Naive thymus-derived CD4-positive, alpha-beta T cell (primary cell): ENCODE measurements at regions not wholly inside any gene's neighbourhood (a gene's known extent, or its start where the extent isn't known, plus 50 kb on each side); places are given as distances from the start of the nearest gene placed in this dataset.

Experiments used
- ATAC-seq: fragments of 150-1000 bp; cut with Tn5 transposase; 2 replicates; pipeline ENCODE4 v1.10.0; 2021; ENCODE audit warnings: mild to moderate bottlenecking, moderate library complexity
- CTCF ChIA-PET: fragments of 350-600 bp; sonication (Branson Sonifier 250); formaldehyde crosslinking; loops from one replicate; lab custom pipeline; 2021; ENCODE audit warnings: antibody characterized with exemption; lab: Charles Lee
- POLR2A ChIA-PET: fragments of 350-600 bp; sonication (Branson Sonifier 250); formaldehyde crosslinking; loops from one replicate; lab custom pipeline; 2021; ENCODE audit warnings: antibody characterized with exemption, inconsistent platforms; lab: Charles Lee
- DNase-seq, 9 donors: peaks; one replicate each; pipeline versions ENCODE4 v3.0.0 to v3.0.0-alpha.2; 2020 to 2022; ENCODE audit warnings: mixed read lengths in 1 of 9
- H3K27ac ChIP-seq: one replicate; pipeline ENCODE4 v1.7.0; 2013; ENCODE audit warnings: mild to moderate bottlenecking, low read depth, low read length, moderate library complexity
- H3K27me3 ChIP-seq, 2 donors: one replicate each; pipeline ENCODE4 v1.7.0; 2013; ENCODE audit warnings: low read length in 2 of 2, mild to moderate bottlenecking in 2 of 2, moderate library complexity in 2 of 2; ENCODE audit not compliant: control insufficient read depth in 2 of 2, insufficient read depth in 2 of 2
- H3K36me3 ChIP-seq, 3 experiments: 1 replicate in 2 of 3; 2 replicates in 1 of 3; pipeline ENCODE4 v1.7.0; 2013; ENCODE audit warnings: low read length in 3 of 3, mild to moderate bottlenecking in 3 of 3, moderate library complexity in 1 of 3; ENCODE audit not compliant: insufficient read depth in 3 of 3, control insufficient read depth in 2 of 3
- H3K4me1 ChIP-seq, 2 donors: one replicate each; pipeline ENCODE4 v1.7.0; 2013; ENCODE audit warnings: low read length in 2 of 2, mild to moderate bottlenecking in 2 of 2, moderate library complexity in 1 of 2; ENCODE audit not compliant: control insufficient read depth in 2 of 2, insufficient read depth in 2 of 2
- H3K4me3 ChIP-seq: 2 replicates; pipeline ENCODE4 v1.7.0; 2013; ENCODE audit warnings: mild to moderate bottlenecking, low read length
- H3K9me3 ChIP-seq, 3 experiments: 1 replicate in 2 of 3; 2 replicates in 1 of 3; pipeline ENCODE4 v1.7.0; 2013; ENCODE audit warnings: low read length in 3 of 3; ENCODE audit not compliant: control insufficient read depth in 2 of 3
- H3K27ac Mint-ChIP-seq, 9 donors: one replicate each; pipeline ENCODE4 v1.8.0; 2020 to 2022; ENCODE audit warnings: mixed read lengths in 9 of 9, mild to moderate bottlenecking in 8 of 9, moderate library complexity in 5 of 9, inconsistent platforms in 2 of 9
- H3K27me3 Mint-ChIP-seq, 5 donors: one replicate each; pipeline ENCODE4 v1.8.0; 2021 to 2022; ENCODE audit warnings: mixed read lengths in 5 of 5, mild to moderate bottlenecking in 1 of 5
- H3K36me3 Mint-ChIP-seq, 5 donors: one replicate each; pipeline ENCODE4 v1.8.0; 2020 to 2022; ENCODE audit warnings: mixed read lengths in 5 of 5, mild to moderate bottlenecking in 3 of 5, inconsistent platforms in 1 of 5
- H3K4me1 Mint-ChIP-seq, 7 donors: one replicate each; pipeline ENCODE4 v1.8.0; 2020 to 2022; ENCODE audit warnings: mixed read lengths in 7 of 7, mild to moderate bottlenecking in 3 of 7, inconsistent platforms in 1 of 7
- H3K4me3 Mint-ChIP-seq, 10 donors: one replicate each; pipeline ENCODE4 v1.8.0; 2020 to 2022; ENCODE audit warnings: mild to moderate bottlenecking in 10 of 10, mixed read lengths in 10 of 10, moderate library complexity in 6 of 10, inconsistent platforms in 2 of 10
- H3K9me3 Mint-ChIP-seq, 11 donors: one replicate each; pipeline ENCODE4 v1.8.0; 2020 to 2022; ENCODE audit warnings: mixed read lengths in 11 of 11, mild to moderate bottlenecking in 4 of 11, inconsistent platforms in 1 of 11, moderate library complexity in 1 of 11
- intact Hi-C, 2 donors: fragments of 100-400 bp; cut with micrococcal nuclease; formaldehyde crosslinking; loops; one replicate each; pipeline ENCODE4 v1.15.1; 2023

DNA sequence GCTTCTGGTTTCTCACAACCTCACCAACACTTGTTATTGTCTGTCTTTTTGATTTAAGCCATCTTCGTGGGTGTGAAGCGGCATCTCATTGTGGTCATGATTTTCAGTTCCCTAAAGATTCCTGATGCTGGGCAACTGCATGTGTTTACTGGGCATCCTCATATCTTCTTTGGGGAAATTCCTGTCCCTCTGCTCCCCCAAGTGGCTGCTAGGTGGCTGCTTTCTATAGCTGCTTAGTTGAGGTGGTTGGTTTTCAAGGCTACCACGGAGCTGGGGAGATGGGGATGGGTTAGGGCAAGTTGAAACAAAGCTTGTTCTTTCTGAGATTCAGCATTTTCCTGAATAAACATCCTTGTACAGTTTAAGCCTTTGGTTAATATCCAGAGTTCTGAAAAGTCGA lies 403.9 kb upstream of the SULF2 start:
- Histone ChIP-seq H3K4me1 (no peaks in the 10 kb centered on the region), H3K36me3 (no peaks in the 10 kb centered on the region), H3K27ac (no peak overlapping the region), H3K9me3 (no peaks in the 10 kb centered on the region), H3K4me3 (no peak overlapping the region), H3K27me3 (no peaks in the 10 kb centered on the region)
- Mint-ChIP-seq H3K27me3 (peaks cover 0 to 12% (median 0%) of the 10 kb centered on the region in 5 donors), H3K4me3 (no peak overlapping the region), H3K27ac (no peak overlapping the region), H3K36me3 (no peaks in the 10 kb centered on the region), H3K4me1 (no peaks in the 10 kb centered on the region), H3K9me3 (peaks cover 0 to 1% (median 0%) of the 10 kb centered on the region in 11 donors)
- no peak for ATAC-seq
- intact Hi-C loops: loop anchor here in 1 of 2 donors (10.0 kb wide), 1 partner anchor 464 kb away; no protein-coding TSS in a partner anchor
- CTCF ChIA-PET: no interaction called here
- POLR2A ChIA-PET: no interaction called here
- no peak for DNase-seq

DNA sequence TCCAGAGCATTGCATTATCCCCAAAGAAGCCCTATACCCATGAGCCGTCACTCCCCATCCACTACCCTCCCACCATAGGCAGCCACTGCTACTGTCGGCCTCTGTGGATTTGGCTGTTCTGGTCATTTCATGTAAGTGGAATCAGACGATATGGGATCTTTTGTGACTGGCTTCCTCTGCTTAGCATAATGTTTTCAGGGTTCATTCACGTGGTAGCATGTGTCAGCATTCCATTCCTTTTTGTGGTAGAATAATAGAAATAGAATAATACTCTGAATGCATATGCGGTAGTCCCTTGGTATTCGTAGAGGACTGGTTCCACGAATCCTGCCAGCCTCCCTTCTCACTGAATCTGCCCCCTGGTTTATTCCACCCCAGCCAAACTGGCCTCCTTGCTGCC lies 402.6 kb upstream of the SULF2 start:
- no peaks in the 10 kb centered on the region for H3K9me3 ChIP-seq
- no peak overlapping the region for H3K4me3 ChIP-seq
- no peak overlapping the region for H3K27ac ChIP-seq
- no peak for DNase-seq
- CTCF ChIA-PET: no interaction called here
- no peak overlapping the region for H3K27ac Mint-ChIP-seq
- POLR2A ChIA-PET: no interaction called here
- H3K36me3 Mint-ChIP-seq: no peaks in the 10 kb centered on the region
- no peak overlapping the region for H3K4me3 Mint-ChIP-seq
- intact Hi-C loops: loop anchor here in 1 of 2 donors (10.0 kb wide), 1 partner anchor 463 kb away; no protein-coding TSS in a partner anchor
- no peaks in the 10 kb centered on the region for H3K27me3 ChIP-seq
- no peaks in the 10 kb centered on the region for H3K4me1 ChIP-seq
- H3K27me3 Mint-ChIP-seq: peaks cover 0 to 7% (median 0%) of the 10 kb centered on the region in 5 donors
- peaks cover 0 to 1% (median 0%) of the 10 kb centered on the region in 11 donors for H3K9me3 Mint-ChIP-seq
- H3K36me3 ChIP-seq: no peaks in the 10 kb centered on the region
- H3K4me1 Mint-ChIP-seq: no peaks in the 10 kb centered on the region
- ATAC-seq: no peak

DNA sequence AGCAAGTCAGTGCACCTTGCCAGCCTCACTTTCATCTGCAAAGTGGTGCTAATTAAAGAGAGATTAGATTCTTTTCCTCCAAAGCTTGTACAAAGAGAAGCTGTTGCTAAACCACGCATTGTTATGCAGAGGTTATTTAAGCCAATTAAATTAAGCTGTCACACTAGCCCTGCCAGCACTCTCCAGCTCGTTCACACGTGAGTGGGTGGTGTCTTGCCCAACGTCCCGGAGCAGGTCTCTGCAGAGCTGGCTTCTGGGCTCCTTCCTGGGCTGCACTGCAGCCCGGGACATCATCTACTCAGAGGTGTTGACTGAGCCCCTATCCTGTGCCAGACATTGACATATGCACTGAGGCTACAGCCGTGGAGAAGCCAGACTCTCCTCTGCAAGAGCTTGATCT lies 401.6 kb upstream of the SULF2 start:
- no peak overlapping the region for H3K4me3 Mint-ChIP-seq
- ChIA-PET POLR2A (no interaction called here), CTCF (no interaction called here)
- H3K27ac Mint-ChIP-seq: no peak overlapping the region
- Histone ChIP-seq H3K4me1 (no peaks in the 10 kb centered on the region), H3K9me3 (no peaks in the 10 kb centered on the region), H3K27ac (no peak overlapping the region), H3K4me3 (no peak overlapping the region), H3K27me3 (no peaks in the 10 kb centered on the region), H3K36me3 (no peaks in the 10 kb centered on the region)
- intact Hi-C loops: loop anchor here in 1 of 2 donors (10.0 kb wide), 1 partner anchor 462 kb away; no protein-coding TSS in a partner anchor
- no peaks in the 10 kb centered on the region for H3K9me3 Mint-ChIP-seq
- ATAC-seq: no peak
- H3K36me3 Mint-ChIP-seq: no peaks in the 10 kb centered on the region
- H3K27me3 Mint-ChIP-seq: peaks cover 0 to 7% (median 0%) of the 10 kb centered on the region in 5 donors
- no peak for DNase-seq
- no peaks in the 10 kb centered on the region for H3K4me1 Mint-ChIP-seq

DNA sequence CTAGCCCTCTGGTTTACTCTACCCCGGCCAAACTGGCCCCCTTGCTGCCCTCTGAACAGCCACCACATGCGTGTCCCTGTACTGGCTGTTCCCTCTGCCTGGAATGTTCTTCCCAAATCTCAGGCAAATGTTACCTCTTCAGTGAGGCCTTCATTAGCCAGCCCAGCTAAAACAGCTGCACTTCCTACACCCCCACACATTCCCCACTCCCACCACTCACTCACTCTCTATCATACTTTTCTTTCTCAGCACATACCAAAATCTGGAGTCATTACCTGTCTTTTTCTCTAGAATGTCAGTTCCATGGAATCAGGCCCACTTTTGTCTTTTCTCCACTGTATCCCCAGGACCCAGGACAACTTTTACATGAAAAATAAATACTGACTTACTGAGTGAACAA lies 401.2 kb upstream of the SULF2 start:
- Histone ChIP-seq H3K4me3 (no peak overlapping the region), H3K9me3 (no peaks in the 10 kb centered on the region), H3K4me1 (no peaks in the 10 kb centered on the region), H3K36me3 (no peaks in the 10 kb centered on the region), H3K27me3 (no peaks in the 10 kb centered on the region), H3K27ac (no peak overlapping the region)
- no peaks in the 10 kb centered on the region for H3K36me3 Mint-ChIP-seq
- no peak overlapping the region for H3K4me3 Mint-ChIP-seq
- H3K27ac Mint-ChIP-seq: no peak overlapping the region
- ChIA-PET POLR2A (no interaction called here), CTCF (no interaction called here)
- H3K27me3 Mint-ChIP-seq: peaks cover 0 to 7% (median 0%) of the 10 kb centered on the region in 5 donors
- intact Hi-C loops: loop anchor here in 1 of 2 donors (10.0 kb wide), 1 partner anchor 462 kb away; no protein-coding TSS in a partner anchor
- H3K9me3 Mint-ChIP-seq: no peaks in the 10 kb centered on the region
- no peak for ATAC-seq
- H3K4me1 Mint-ChIP-seq: no peaks in the 10 kb centered on the region
- DNase-seq: no peak

DNA sequence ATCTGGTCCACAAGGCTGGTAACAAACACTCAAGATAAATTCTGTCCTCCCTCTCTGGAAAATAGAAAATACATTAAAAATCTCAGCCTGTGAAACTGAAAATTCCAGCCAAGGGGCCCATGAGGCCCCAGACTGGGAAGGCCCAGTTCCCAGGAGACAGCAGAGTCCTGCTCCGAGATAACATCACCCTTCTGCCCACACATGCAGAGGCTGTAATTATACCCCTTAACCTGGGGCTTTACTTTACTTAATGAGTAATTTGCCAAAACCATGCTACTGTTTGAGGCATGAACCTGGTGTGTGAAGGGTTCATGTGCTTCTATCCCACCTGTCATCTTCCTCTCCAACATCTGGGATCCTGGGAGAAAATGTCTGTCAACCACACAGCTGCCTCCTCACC lies 398.9 kb upstream of the SULF2 start:
- Histone ChIP-seq H3K9me3 (no peaks in the 10 kb centered on the region), H3K4me1 (no peaks in the 10 kb centered on the region), H3K36me3 (no peaks in the 10 kb centered on the region), H3K4me3 (no peak overlapping the region), H3K27ac (no peak overlapping the region), H3K27me3 (no peaks in the 10 kb centered on the region)
- Mint-ChIP-seq H3K9me3 (no peaks in the 10 kb centered on the region), H3K27me3 (peaks cover 0 to 7% (median 0%) of the 10 kb centered on the region in 5 donors), H3K4me1 (no peaks in the 10 kb centered on the region), H3K36me3 (no peaks in the 10 kb centered on the region), H3K27ac (no peak overlapping the region), H3K4me3 (no peak overlapping the region)
- DNase-seq (no peak), ATAC-seq (no peak)
- intact Hi-C loops: loop anchor here in 1 of 2 donors (10.0 kb wide), 1 partner anchor 459 kb away; no protein-coding TSS in a partner anchor
- ChIA-PET CTCF (no interaction called here), POLR2A (no interaction called here)

DNA sequence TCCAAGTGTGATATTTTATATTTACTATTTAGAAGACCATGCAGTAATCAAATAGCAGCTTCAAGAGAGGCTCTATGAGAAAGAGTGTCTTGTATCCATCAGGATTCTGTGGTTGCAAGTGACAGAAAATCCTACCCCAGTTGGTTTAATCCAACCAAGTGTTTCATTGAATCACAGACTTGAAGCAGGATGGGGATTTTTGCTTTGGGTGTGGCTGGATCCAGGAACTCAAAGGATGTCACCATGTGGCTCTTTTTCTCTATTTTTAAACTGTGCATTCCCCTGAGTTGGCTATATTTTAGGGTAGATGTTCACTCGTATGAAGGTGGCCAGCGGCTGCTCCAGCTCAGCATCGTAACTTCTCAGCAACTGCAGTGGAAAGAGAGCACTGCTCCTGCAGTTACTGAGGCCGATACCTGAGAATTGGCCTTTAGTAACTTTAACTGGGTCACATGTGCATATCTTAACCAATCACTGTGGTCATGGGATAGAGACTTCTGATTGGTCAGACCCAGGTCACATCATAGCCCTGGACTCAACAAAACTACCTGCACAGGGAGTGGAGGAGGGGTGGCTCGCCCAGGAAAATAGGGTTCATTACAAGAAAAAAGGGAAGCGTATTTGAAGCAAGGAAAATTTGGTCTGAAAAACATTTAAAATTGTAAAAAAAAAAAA lies 396.1 kb upstream of the SULF2 start:
- H3K27ac Mint-ChIP-seq: no peak overlapping the region
- intact Hi-C loops: loop anchor here in 1 of 2 donors (10.0 kb wide), 1 partner anchor 457 kb away; no protein-coding TSS in a partner anchor

DNA sequence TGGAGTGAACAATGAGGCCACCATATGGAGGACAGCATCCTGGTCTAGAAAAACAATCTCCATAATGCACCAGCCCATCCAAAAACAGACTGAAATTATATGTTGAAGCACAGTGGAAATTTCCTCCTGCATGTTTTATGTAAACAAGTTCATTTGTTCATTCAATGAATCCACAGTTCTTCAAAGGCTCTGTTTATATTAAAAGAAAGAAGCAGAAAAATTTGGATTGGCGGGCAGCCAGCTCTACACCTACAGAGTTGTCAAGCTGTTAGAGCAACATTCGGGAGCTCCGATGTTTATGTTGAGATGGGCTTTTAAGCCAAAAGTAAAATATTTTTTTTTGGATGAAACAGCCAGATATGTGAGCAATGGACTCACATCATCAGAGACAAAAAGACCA lies 395.3 kb upstream of the SULF2 start:
- Mint-ChIP-seq H3K27ac (no peak overlapping the region), H3K4me1 (no peaks in the 10 kb centered on the region), H3K9me3 (no peaks in the 10 kb centered on the region), H3K36me3 (no peaks in the 10 kb centered on the region), H3K27me3 (peaks cover 0 to 12% (median 0%) of the 10 kb centered on the region in 5 donors), H3K4me3 (no peak overlapping the region)
- intact Hi-C loops: loop anchor here in 1 of 2 donors (10.0 kb wide), 1 partner anchor 456 kb away; no protein-coding TSS in a partner anchor
- Histone ChIP-seq H3K27ac (no peak overlapping the region), H3K27me3 (no peaks in the 10 kb centered on the region), H3K4me1 (no peaks in the 10 kb centered on the region), H3K9me3 (no peaks in the 10 kb centered on the region), H3K36me3 (no peaks in the 10 kb centered on the region), H3K4me3 (no peak overlapping the region)
- no peak for ATAC-seq
- no peak for DNase-seq
- POLR2A ChIA-PET: no interaction called here
- CTCF ChIA-PET: no interaction called here

More for the DNA sequence above, 396.1 kb upstream of the SULF2 start:
- Mint-ChIP-seq H3K4me3 (no peak overlapping the region), H3K27me3 (peaks cover 0 to 11% (median 0%) of the 10 kb centered on the region in 5 donors), H3K4me1 (no peaks in the 10 kb centered on the region), H3K9me3 (no peaks in the 10 kb centered on the region), H3K36me3 (no peaks in the 10 kb centered on the region)
- no peak overlapping the region for H3K27ac ChIP-seq
- no peak for DNase-seq
- no peaks in the 10 kb centered on the region for H3K9me3 ChIP-seq
- H3K4me1 ChIP-seq: no peaks in the 10 kb centered on the region
- POLR2A ChIA-PET: no interaction called here
- no peaks in the 10 kb centered on the region for H3K27me3 ChIP-seq
- CTCF ChIA-PET: no interaction called here
- no peak for ATAC-seq
- H3K36me3 ChIP-seq: no peaks in the 10 kb centered on the region
- no peak overlapping the region for H3K4me3 ChIP-seq
